HG03571 (cell line): ENCODE measurements at regions not wholly inside any gene's neighbourhood (a gene's known extent, or its start where the extent isn't known, plus 50 kb on each side); places are given as distances from the start of the nearest gene placed in this dataset.

Experiments used
- ATAC-seq: cut with Tn5 transposase; IDR thresholded peaks from one replicate; pipeline ENCODE4 v1.9.1; 2021; ENCODE audit not compliant: unreplicated experiment

GRCh38 chr13:34589581-34589980 lies 352.5 kb upstream of the NBEA start:
- no peak for ATAC-seq

- ATAC-seq: no peak
Observed at GRCh38 chr13:34591129-34591528, 350.9 kb upstream of the NBEA start.

- no peak for ATAC-seq
Observed at GRCh38 chr13:34591900-34592529, 350.1 kb upstream of the NBEA start.

DNA sequence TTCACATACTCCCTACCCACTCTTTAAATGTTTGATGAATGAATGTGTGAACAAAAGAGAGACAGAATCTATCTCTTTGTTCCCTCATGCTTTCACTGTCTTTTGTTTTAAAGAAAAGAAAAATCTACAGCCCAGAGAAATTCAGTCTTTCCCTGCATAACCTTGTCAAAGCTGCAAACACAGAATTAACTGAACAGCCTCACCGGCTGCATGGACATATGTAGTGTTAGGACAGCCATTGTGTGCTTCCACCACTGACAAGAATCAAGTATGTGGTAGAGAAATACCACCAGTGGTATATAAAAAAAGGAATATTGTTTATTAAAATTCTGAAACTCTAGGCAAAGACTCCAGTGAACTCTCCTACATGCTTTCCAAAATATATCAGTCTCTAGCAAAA lies 348.4 kb upstream of the NBEA start:
- ATAC-seq: no peak

- no peak for ATAC-seq
Observed at GRCh38 chr13:34594507-34594906, 347.6 kb upstream of the NBEA start.

GRCh38 chr13:34608331-34608730 lies 333.7 kb upstream of the NBEA start:
- no peak for ATAC-seq

GRCh38 chr13:34611671-34612070 lies 330.4 kb upstream of the NBEA start:
- ATAC-seq: no peak

GRCh38 chr13:34617473-34618083 lies 324.5 kb upstream of the NBEA start:
- ATAC-seq: no peak

DNA sequence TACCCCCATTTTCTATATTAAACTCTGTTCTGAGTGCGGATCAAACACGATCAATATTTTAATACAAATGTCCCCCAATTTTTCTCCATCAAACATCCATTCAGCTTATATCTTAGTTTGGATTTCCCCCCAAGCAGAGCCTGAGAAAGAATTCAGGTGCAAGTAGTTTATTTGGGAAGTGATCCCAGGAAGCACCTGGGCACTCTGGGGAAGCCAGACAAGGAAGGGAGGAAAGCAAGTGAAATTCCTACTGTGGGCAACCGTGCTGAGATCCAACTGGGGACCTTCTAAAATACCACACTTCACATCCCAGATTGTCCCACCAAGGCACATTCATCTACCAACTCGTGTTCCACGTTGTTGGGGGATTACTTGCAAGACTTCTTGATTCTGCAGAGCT lies 323.4 kb upstream of the NBEA start:
- no peak for ATAC-seq

DNA sequence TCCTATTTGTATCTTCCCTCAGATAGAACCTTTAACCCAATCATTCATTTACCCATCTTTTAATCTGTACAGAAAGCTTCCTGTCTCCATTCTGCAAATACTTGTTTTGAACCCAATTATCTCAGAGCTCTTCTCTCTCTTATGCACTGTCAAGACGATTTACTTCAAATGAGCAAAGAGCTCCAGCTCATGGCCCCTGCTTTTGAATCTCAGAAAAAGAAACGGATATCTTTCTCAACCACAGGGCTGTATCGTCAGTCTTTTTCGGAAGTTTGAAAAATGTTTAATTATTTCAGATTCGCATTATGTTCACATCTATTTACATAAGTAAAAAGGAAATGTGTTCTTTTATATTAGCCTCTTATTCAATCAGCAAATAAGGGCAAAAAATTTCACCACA lies 322.7 kb upstream of the NBEA start:
- no peak for ATAC-seq

DNA sequence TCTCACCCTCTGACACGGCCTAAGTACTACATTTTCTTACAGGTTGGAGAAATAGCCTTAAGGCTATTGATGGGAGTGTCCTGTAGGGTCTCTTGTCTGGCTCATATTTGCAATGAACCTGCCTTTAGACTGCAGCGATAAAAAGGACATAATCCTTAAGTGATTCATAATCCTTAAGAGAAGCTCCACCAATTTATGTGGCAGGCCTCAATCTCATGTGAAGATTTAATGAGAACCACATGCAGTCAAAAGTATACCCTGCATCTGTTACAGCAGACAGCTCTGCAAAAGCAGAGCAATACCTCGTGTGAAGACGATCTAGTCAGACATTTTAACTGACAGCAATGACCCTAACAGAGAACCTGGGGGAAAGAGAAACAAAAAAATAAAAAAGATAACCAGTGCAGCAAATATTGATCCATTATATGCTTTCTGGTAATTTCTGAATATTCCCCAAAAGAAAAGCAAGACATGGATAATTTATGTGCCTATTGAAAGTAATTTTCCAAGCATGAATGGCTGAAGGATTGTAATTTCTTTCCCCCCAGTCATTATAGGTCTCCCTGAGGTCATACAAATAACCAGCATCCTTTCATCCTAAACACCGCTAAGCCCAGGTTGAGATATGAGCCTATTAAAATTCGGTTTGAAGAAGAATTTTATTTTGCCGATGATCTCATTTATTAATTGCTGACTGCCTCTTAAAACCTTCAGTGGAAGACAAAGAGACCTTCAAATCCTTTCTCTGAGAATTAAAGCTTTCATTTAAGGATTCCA lies 321.8 kb upstream of the NBEA start:
- ATAC-seq: no peak

DNA sequence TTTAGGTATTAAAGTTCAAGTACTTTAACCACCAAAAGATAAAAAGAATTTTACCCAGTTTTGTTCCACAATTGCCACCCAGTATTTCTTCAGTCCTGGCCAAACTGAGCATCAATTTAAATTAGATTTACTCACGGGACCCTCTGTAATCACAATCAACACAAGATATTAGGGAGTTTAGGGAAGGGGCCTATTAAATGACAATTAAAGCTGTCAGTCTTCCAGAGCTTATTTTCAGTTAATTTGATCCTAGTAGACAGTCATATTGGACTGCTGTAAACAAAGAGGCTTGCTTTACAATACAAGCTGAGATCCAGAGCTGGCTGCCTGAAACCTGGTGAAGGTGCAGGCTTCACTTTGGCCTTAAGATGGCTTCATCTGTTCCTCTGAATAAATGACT lies 321.2 kb upstream of the NBEA start:
- ATAC-seq: no peak

- ATAC-seq: no peak
Observed at GRCh38 chr13:34623331-34623730, 318.7 kb upstream of the NBEA start.

GRCh38 chr13:34627509-34628208 lies 314.4 kb upstream of the NBEA start:
- no peak for ATAC-seq

DNA sequence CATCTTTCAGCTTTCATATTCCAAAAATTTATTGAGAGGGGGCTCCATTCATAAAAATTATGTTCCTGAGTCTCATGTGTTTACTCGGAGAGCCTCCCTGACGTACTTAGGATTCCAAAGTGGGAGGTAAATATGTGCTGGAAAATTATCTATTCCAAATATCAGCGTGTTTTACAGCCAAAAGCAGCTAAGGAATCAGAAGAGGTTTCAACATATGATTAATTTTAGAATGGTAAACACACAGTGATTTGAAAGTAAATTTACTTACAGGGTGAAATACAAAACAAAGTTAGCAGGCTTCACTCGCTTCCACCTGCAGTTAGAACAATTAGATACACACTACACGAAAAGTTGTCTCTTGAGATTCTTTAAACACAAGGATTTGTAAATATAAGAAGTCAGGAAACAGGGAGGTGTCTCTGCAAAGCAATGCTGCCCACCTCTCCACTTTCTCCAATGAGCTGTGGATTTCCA lies 313.8 kb upstream of the NBEA start:
- no peak for ATAC-seq

DNA sequence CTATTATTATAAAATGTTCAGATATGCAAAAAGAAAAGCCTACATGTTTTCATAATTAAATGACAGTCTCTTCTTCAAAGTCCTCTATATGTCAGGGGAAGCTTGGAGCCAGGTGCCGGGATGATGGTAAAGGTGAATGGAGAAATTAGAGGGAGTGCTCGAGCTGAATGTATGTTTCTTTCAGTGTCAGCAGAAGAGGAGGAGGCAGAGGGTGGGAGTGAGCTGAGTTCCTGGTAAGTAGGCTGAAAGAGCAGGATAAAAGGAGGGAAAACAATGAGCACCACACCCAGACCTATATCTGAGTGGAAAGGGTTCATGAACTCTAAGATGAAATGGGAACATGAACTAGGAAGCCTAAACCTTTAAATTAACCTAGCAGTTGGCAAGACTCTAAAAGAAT lies 307.6 kb upstream of the NBEA start:
- no peak for ATAC-seq

DNA sequence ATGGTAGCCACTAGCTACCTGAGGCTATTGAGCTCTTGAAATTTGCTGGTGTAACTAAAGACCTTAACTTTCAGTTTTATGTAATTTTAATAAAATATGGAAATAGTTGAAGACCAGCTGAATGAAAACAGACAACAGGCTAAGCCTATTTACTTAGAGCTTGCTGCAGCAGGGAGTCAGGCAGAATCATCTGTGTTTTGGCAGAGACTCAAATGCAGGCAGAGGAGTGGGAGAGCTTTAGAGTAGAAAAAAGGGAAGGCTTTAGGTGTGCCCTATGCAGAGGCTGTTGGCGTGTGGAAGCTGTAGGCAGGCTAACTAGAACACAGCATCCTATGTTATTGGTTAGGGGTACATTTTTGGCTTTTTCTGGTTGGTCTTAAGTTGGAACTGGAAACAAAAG lies 304.9 kb upstream of the NBEA start:
- ATAC-seq: no peak

- ATAC-seq: no peak
Observed at GRCh38 chr13:34637636-34638035, 304.4 kb upstream of the NBEA start.

DNA sequence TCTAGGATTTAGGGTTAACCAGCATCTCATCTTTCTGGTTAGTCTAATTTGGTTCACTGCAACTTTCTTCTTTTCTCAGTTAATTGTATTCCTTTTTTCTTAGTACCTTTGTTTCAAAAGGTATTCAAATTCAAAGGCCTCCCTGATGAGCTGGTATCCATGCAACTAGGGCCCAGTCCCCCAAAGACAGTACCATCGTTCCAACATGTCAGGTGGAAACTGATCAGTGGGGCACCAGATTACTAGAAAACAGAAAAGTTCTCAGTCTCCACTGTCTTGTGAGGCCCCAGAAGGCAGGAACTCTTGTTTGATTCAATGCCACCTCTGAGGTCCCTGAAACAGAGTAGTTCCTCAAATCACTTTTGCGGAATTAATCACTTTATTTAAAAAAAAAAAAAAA lies 303.2 kb upstream of the NBEA start:
- ATAC-seq: no peak

GRCh38 chr13:34640179-34640992 lies 301.7 kb upstream of the NBEA start:
- ATAC-seq: no peak

DNA sequence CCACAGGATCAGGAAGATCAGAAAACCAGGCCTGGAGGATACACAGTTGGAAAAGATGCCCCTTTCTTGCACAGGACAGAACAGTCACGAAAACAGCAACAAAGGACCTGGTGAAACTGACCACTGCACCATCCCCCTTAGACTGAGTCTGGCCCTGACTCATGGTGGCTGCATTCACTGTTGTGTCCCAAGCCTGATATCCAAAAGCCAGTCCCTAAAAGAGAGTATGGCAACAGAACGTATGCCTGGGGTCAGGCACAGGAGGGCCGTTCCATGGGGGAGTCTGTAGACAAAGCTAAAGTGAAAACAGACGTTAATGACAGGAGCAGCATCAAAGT lies 301.1 kb upstream of the NBEA start:
- no peak for ATAC-seq
